ENCODE measurements at regions not wholly inside any gene's neighbourhood (a gene's known extent, or its start where the extent isn't known, plus 50 kb on each side); places are given as distances from the start of the nearest gene placed in this dataset.

- no peak for TF ChIP-seq CTCF (IDR thresholded peaks at IDR 0.05)
- no peak for TF ChIP-seq POLR2A (IDR thresholded peaks at IDR 0.05)
These were observed 303.2 kb upstream of the LRFN5 start for GRCh38 chr14:41303506-41303905.

All from stomach (tissue), 4 donors.